ENCODE measurements at regions not wholly inside any gene's neighbourhood (a gene's known extent, or its start where the extent isn't known, plus 50 kb on each side); places are given as distances from the start of the nearest gene placed in this dataset.

DNA sequence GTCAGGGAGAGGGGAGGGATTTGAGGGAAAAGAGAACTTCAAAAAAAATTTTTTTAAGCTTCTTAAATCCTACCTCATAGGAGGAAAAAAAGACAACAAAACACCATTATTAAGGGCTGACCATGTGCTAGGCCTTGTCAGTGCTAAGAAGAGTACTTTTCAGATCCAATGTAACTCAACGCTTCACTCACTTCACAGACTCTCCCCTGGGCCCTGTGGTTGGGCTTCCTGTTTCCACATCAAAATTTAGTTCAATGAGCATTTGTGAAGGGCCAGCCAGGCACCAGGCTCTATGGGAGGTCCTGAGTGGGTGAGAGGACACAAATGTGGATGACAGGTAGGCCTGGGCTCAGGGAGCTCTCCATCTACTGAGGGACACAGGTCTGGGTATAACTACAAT, 249.8 kb downstream of the PTEN start:
- no peaks in the 10 kb centered on the region for H3K36me3 ChIP-seq (ENCODE audit: control insufficient read depth, insufficient read depth, low read length)
- TF ChIP-seq, protein P1, sequence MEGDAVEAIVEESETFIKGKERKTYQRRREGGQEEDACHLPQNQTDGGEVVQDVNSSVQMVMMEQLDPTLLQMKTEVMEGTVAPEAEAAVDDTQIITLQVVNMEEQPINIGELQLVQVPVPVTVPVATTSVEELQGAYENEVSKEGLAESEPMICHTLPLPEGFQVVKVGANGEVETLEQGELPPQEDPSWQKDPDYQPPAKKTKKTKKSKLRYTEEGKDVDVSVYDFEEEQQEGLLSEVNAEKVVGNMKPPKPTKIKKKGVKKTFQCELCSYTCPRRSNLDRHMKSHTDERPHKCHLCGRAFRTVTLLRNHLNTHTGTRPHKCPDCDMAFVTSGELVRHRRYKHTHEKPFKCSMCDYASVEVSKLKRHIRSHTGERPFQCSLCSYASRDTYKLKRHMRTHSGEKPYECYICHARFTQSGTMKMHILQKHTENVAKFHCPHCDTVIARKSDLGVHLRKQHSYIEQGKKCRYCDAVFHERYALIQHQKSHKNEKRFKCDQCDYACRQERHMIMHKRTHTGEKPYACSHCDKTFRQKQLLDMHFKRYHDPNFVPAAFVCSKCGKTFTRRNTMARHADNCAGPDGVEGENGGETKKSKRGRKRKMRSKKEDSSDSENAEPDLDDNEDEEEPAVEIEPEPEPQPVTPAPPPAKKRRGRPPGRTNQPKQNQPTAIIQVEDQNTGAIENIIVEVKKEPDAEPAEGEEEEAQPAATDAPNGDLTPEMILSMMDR (conservative IDR thresholded peaks at IDR 0.05 in 1 of 2, IDR thresholded peaks at IDR 0.05 in 1 of 2; ENCODE audit: low read depth in 1 of 2, low read length in 2 of 2): no peak
- TF ChIP-seq EZH2 (IDR thresholded peaks at IDR 0.05; ENCODE audit: low read length, missing control alignments): no peak
- H2AFZ ChIP-seq (ENCODE audit: low read length): no peak overlapping the region
- H3K9me3 ChIP-seq (ENCODE audit: control insufficient read depth, insufficient read depth, low read depth, low read length): no peaks in the 10 kb centered on the region
- no peaks in the 10 kb centered on the region for H3K27me3 ChIP-seq (ENCODE audit: control insufficient read depth, insufficient read depth, low read length)
- no peaks in the 10 kb centered on the region for H3K79me2 ChIP-seq (ENCODE audit: control insufficient read depth, insufficient read depth, low read length)
- DNase-seq (ENCODE audit: low read depth in 2 of 2): no peak
- H3K4me1 ChIP-seq (ENCODE audit: control insufficient read depth, extremely low read depth, insufficient read depth, low read length): peaks cover 16% of the 10 kb centered on the region
- H3K4me3 ChIP-seq (replicated peaks in 1 of 4; ENCODE audit: control extremely low read depth in 1 of 4, insufficient read depth in 1 of 4, low read depth in 3 of 4, low read length in 4 of 4): no peak overlapping the region
- H3K27ac ChIP-seq (ENCODE audit: insufficient read depth, low read length): no peak overlapping the region
- no peak overlapping the region for H3K9ac ChIP-seq (ENCODE audit: insufficient read depth, low read length)
- no peaks in the 10 kb centered on the region for H4K20me1 ChIP-seq (ENCODE audit: control insufficient read depth, extremely low read depth, insufficient read depth, low read length)
- H3K4me2 ChIP-seq (ENCODE audit: extremely low read depth, insufficient read depth, low read length): no peak overlapping the region

DNA sequence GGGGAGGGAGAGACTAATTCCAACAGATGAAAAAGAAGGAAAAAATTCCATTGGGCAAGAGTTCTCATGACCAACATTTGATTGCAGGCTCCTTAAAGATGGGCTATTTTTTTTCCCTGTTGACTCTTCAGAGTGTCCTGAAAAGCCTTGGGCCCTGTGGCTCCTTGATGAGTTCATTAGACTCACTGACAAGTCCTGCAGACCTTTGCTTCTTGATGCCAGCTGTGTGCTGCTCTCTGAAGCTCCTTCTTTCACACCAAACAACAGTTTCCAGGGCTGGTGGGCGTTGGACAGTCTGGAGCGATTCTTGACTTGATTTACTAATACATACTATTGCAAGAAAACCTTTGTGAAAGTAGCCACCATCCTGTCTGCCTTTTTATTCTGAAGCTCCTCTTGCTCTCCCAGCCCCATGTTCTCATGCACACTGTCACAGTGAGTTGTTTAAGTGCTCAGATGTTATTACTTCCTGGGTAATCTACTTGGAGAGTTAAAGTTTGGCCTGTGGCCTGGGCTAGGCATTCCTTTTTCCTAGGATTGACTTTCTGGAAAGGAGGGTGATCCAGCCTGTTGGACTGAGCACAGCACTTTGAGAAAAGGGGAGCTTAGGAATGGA, 250.3 kb downstream of the PTEN start:
- Histone ChIP-seq H3K36me3 (ENCODE audit: control insufficient read depth, insufficient read depth, low read length) (no peaks in the 10 kb centered on the region), H3K4me1 (ENCODE audit: control insufficient read depth, extremely low read depth, insufficient read depth, low read length) (peaks cover 16% of the 10 kb centered on the region), H2AFZ (ENCODE audit: low read length) (no peak overlapping the region), H3K9me3 (ENCODE audit: control insufficient read depth, insufficient read depth, low read depth, low read length) (no peaks in the 10 kb centered on the region), H3K79me2 (ENCODE audit: control insufficient read depth, insufficient read depth, low read length) (no peaks in the 10 kb centered on the region), H3K27me3 (ENCODE audit: control insufficient read depth, insufficient read depth, low read length) (no peaks in the 10 kb centered on the region), H3K27ac (ENCODE audit: insufficient read depth, low read length) (no peak overlapping the region), H3K4me2 (ENCODE audit: extremely low read depth, insufficient read depth, low read length) (no peak overlapping the region), H3K9ac (ENCODE audit: insufficient read depth, low read length) (no peak overlapping the region), H3K4me3 (replicated peaks in 1 of 4; ENCODE audit: control extremely low read depth in 1 of 4, insufficient read depth in 1 of 4, low read depth in 3 of 4, low read length in 4 of 4) (no peak overlapping the region), H4K20me1 (ENCODE audit: control insufficient read depth, extremely low read depth, insufficient read depth, low read length) (no peaks in the 10 kb centered on the region)
- TF ChIP-seq, protein P1 (conservative IDR thresholded peaks at IDR 0.05 in 1 of 2, IDR thresholded peaks at IDR 0.05 in 1 of 2; ENCODE audit: low read depth in 1 of 2, low read length in 2 of 2): no peak
- no peak for TF ChIP-seq EZH2 (IDR thresholded peaks at IDR 0.05; ENCODE audit: low read length, missing control alignments)
- no peak for DNase-seq (ENCODE audit: low read depth in 2 of 2)

DNA sequence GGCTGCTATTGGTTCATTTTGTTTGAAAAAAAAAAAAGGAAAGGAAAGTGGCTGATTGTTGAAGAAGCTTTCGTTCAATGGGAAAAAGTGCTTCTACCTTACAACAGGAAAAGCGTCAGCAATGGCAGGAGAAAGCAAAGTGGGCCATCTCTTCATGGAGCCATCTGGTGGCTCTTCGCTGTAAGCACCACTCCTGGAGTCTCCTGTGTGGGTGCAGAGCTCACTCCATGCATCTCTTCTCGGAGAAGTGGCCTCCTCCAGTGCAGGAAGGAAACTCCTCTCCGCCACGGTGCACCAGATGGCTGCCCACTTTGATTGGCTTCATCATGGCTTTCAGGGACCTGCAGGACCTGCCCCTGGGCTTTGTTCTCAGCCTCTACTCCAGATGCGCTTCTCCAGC, 250.9 kb downstream of the PTEN start:
- DNase-seq (ENCODE audit: low read depth in 2 of 2): peak; percentile 14 to 32
- no peak overlapping the region for H2AFZ ChIP-seq (ENCODE audit: low read length)
- no peak overlapping the region for H3K4me3 ChIP-seq (replicated peaks in 1 of 4; ENCODE audit: control extremely low read depth in 1 of 4, insufficient read depth in 1 of 4, low read depth in 3 of 4, low read length in 4 of 4)

More for the DNA sequence above, 250.9 kb downstream of the PTEN start:
- Histone ChIP-seq H3K27ac (ENCODE audit: insufficient read depth, low read length) (no peak overlapping the region), H3K9me3 (ENCODE audit: control insufficient read depth, insufficient read depth, low read depth, low read length) (no peaks in the 10 kb centered on the region), H3K36me3 (ENCODE audit: control insufficient read depth, insufficient read depth, low read length) (no peaks in the 10 kb centered on the region), H3K27me3 (ENCODE audit: control insufficient read depth, insufficient read depth, low read length) (no peaks in the 10 kb centered on the region), H3K4me1 (ENCODE audit: control insufficient read depth, extremely low read depth, insufficient read depth, low read length) (peaks cover 16% of the 10 kb centered on the region), H3K4me2 (ENCODE audit: extremely low read depth, insufficient read depth, low read length) (no peak overlapping the region), H4K20me1 (ENCODE audit: control insufficient read depth, extremely low read depth, insufficient read depth, low read length) (no peaks in the 10 kb centered on the region), H3K9ac (ENCODE audit: insufficient read depth, low read length) (no peak overlapping the region), H3K79me2 (ENCODE audit: control insufficient read depth, insufficient read depth, low read length) (no peaks in the 10 kb centered on the region)
- no peak for TF ChIP-seq EZH2 (IDR thresholded peaks at IDR 0.05; ENCODE audit: low read length, missing control alignments)
- TF ChIP-seq, protein P1 (conservative IDR thresholded peaks at IDR 0.05 in 1 of 2, IDR thresholded peaks at IDR 0.05 in 1 of 2; ENCODE audit: low read depth in 1 of 2, low read length in 2 of 2): peak; percentile 31 to 50
